ENCODE measurements at regions not wholly inside any gene's neighbourhood (a gene's known extent, or its start where the extent isn't known, plus 50 kb on each side); places are given as distances from the start of the nearest gene placed in this dataset.

DNA sequence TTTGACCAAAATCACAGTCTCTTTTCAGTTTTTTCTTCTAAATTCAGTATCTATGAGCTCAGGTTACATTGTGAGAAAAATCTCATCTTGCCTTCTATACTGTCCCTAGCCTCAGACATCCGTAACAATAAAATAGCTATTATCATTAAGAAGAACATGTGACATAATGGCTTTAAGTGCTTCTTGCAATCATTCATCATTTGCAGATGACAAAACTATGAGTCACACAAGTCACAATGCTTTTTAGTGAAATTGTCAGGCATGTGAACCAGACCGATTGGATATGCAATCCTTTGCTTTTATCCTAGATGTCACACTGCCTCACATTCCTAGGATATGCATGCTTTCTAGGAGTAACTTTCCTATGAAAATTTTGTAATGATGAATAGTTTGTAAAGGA is 313.1 kb downstream of the SLC6A15 start:
- H3K36me3 ChIP-seq, result no peaks in the 10 kb centered on the region
- H3K4me1 ChIP-seq, result no peaks in the 10 kb centered on the region
- no peaks in the 10 kb centered on the region for H4K20me1 ChIP-seq
- no peak overlapping the region for H3K4me2 ChIP-seq
- no peak overlapping the region for H3K27ac ChIP-seq
- no peak overlapping the region for H3K4me3 ChIP-seq
- H3K9ac ChIP-seq, result no peak overlapping the region
- no peak for TF ChIP-seq Cebpa-rat (IDR thresholded peaks at IDR 0.05)
- H3K27me3 ChIP-seq, result no peaks in the 10 kb centered on the region
- H3K9me3 ChIP-seq (replicated peaks in 1 of 11), result no peaks in the 10 kb centered on the region

DNA sequence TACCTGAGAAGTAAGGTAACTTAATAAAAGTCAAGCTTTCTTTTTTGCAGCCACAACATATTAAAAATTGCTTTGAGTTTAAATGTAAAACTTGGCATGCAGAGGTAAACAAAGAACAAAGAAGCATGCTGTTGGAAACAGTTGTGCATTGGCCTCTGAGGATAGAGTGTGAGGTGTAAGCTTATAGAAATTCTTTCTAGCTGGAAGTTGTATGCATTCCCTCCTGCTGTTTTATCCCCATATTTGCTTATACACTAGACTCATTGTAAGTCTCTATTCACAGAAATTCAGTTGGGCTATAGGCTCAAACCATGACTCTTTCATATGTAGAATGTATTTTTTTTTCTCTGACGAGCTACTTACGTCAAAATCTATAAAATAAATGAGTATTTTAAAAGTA is 316.3 kb downstream of the SLC6A15 start:
- Histone ChIP-seq H3K36me3 (no peaks in the 10 kb centered on the region), H4K20me1 (no peaks in the 10 kb centered on the region), H3K9me3 (replicated peaks in 1 of 11) (no peaks in the 10 kb centered on the region), H3K9ac (no peak overlapping the region), H3K4me1 (no peaks in the 10 kb centered on the region), H3K4me3 (no peak overlapping the region), H3K27ac (no peak overlapping the region), H3K4me2 (no peak overlapping the region), H3K27me3 (no peaks in the 10 kb centered on the region)
- no peak for TF ChIP-seq Cebpa-rat (IDR thresholded peaks at IDR 0.05)

DNA sequence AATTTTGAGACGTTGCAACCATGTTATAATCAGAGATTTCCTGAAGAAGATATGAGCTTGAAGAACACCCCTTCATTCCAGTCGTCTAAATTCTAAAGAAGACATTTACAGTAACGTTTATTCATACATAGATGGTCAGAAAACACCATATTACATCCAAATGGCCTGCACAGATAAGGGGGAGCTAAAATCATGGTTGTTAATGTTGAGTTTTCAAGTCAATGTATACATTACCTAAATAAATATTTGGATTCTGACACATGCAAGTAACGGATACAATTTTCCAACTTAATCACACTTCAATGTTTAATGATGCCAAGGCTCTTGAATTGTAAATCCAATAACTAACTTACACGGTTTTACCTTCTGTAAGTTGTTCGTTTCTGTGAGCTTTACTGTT is 318.4 kb downstream of the SLC6A15 start:
- Histone ChIP-seq H3K27me3 (no peaks in the 10 kb centered on the region), H4K20me1 (no peaks in the 10 kb centered on the region), H3K4me2 (no peak overlapping the region), H3K9ac (no peak overlapping the region), H3K9me3 (replicated peaks in 1 of 11) (no peaks in the 10 kb centered on the region), H3K4me1 (peaks cover 0 to 3% (median 0%) of the 10 kb centered on the region in 10 experiments; a peak in 1 of 20 replicates), H3K27ac (no peak overlapping the region), H3K36me3 (no peaks in the 10 kb centered on the region), H3K4me3 (no peak overlapping the region)
- TF ChIP-seq Cebpa-rat (IDR thresholded peaks at IDR 0.05), result no peak

DNA sequence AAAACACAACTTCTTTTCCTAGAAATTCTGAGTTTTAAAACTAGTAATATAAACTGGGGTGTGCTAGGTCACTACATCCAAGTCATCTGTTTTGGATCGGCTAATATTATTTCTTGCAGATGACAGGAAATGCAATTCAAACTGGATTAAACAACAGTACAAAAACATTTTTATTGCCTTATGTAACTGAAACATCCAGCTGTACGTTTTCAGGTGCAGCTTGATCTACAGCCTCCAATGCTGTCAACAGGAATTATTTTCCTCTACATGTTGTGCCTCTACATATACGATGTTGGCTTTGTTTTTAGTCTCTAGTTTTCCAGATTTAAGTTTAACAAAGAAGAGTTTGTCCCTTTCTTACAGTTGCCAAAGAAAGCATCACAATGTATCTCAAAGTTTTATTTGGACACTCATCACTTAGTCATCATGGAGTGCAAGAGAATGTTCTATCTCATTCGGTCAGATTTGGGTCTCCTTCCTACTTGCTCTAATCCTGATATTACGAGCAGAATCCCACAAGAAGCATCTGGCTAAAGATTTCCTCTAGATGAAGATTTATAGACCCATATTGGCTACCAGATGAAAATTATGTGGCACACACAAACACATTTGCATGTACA is 326.7 kb downstream of the SLC6A15 start:
- peaks cover 0 to 6% (median 0%) of the 10 kb centered on the region in 10 experiments; a peak in 1 of 20 replicates for H3K4me1 ChIP-seq
- no peaks in the 10 kb centered on the region for H3K9me3 ChIP-seq (replicated peaks in 1 of 11)
- H3K27ac ChIP-seq, result no peak overlapping the region
- no peak for TF ChIP-seq Cebpa-rat (IDR thresholded peaks at IDR 0.05)
- H3K4me2 ChIP-seq, result no peak overlapping the region
- no peaks in the 10 kb centered on the region for H3K36me3 ChIP-seq
- no peaks in the 10 kb centered on the region for H3K27me3 ChIP-seq
- no peak overlapping the region for H3K9ac ChIP-seq
- no peaks in the 10 kb centered on the region for H4K20me1 ChIP-seq
- no peak overlapping the region for H3K4me3 ChIP-seq

GRCh38 chr12:84572196-84572595 is 340.4 kb downstream of the SLC6A15 start:
- TF ChIP-seq Cebpa-rat (IDR thresholded peaks at IDR 0.05), result no peak
- no peaks in the 10 kb centered on the region for H3K27me3 ChIP-seq

GRCh38 chr12:84562331-84562730 is 350.3 kb downstream of the SLC6A15 start:
- H3K9me3 ChIP-seq (replicated peaks in 1 of 11), result 0 out of 22 replicates have a peak, but pooled peaks cover 0 to 3% (median 0%) of the 10 kb centered on the region in 11 experiments
- H3K27ac ChIP-seq, result no peak overlapping the region
- H3K9ac ChIP-seq, result no peak overlapping the region
- no peak for TF ChIP-seq Cebpa-rat (IDR thresholded peaks at IDR 0.05)
- no peak overlapping the region for H3K4me3 ChIP-seq
- H3K4me1 ChIP-seq, result peaks cover 0 to 4% (median 0%) of the 10 kb centered on the region in 10 experiments; a peak in 4 of 20 replicates
- H3K4me2 ChIP-seq, result no peak overlapping the region
- H3K36me3 ChIP-seq, result no peaks in the 10 kb centered on the region
- H4K20me1 ChIP-seq, result no peaks in the 10 kb centered on the region
- H3K27me3 ChIP-seq, result no peaks in the 10 kb centered on the region

More at GRCh38 chr12:84572196-84572595, 340.4 kb downstream of the SLC6A15 start:
- H3K9ac ChIP-seq, result no peak overlapping the region
- no peaks in the 10 kb centered on the region for H3K4me1 ChIP-seq
- H3K27ac ChIP-seq, result no peak overlapping the region
- H4K20me1 ChIP-seq, result no peaks in the 10 kb centered on the region
- H3K4me2 ChIP-seq, result no peak overlapping the region
- H3K4me3 ChIP-seq, result no peak overlapping the region
- no peaks in the 10 kb centered on the region for H3K9me3 ChIP-seq (replicated peaks in 1 of 11)
- H3K36me3 ChIP-seq, result no peaks in the 10 kb centered on the region

DNA sequence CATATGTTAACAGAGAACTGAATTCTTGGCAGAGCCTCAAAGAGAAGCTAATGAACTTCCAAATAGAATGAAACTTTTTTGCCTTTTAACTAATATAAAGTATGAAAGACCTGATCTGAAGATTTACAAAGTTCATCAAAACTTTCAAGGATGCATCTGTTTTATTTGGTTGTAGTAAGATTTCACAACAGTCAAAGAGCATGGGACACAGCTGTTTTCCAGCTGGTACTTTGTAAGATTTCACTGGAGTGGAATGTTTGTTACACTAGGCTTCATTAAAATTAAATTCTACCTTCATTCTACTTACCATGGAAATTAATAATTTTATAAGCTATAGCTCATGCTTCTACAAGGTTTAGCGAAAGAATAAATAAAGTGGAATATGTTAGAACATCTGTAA is 351.2 kb downstream of the SLC6A15 start:
- Histone ChIP-seq H3K27me3 (no peaks in the 10 kb centered on the region), H3K4me3 (no peak overlapping the region), H3K4me1 (peaks cover 0 to 4% (median 0%) of the 10 kb centered on the region in 10 experiments; a peak in 4 of 20 replicates), H4K20me1 (no peaks in the 10 kb centered on the region), H3K9ac (no peak overlapping the region), H3K36me3 (no peaks in the 10 kb centered on the region), H3K27ac (no peak overlapping the region), H3K9me3 (replicated peaks in 1 of 11) (0 out of 22 replicates have a peak, but pooled peaks cover 0 to 3% (median 0%) of the 10 kb centered on the region in 11 experiments), H3K4me2 (no peak overlapping the region)
- TF ChIP-seq Cebpa-rat (IDR thresholded peaks at IDR 0.05), result no peak

DNA sequence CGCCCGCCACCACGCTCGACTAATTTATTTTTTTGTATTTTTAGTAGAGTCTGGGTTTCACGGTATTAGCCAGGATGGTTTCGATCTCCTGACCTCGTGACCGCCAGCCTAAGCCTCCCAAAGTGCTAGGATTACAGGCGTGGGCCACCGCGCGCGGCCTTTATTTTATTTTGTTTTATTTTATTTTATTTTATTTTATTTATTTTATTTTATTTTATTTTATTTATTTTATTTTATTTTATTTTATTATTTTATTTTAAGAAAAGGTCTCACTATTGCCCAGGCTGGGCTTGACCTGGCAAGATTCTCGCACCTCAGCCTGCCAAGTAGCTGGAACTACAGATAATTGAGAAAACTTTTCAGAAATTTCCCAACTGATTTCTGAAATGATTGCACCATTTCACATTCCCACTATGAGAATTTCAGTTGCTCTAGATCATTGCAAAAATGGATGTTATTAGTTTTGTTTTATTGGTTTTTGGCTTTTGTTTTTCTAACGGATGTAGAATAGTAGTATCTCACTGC is 358.3 kb downstream of the SLC6A15 start:
- H4K20me1 ChIP-seq, result no peaks in the 10 kb centered on the region
- H3K27ac ChIP-seq, result no peak overlapping the region
- no peak overlapping the region for H3K9ac ChIP-seq
- TF ChIP-seq Cebpa-rat (IDR thresholded peaks at IDR 0.05), result no peak
- H3K4me2 ChIP-seq, result no peak overlapping the region
- no peaks in the 10 kb centered on the region for H3K9me3 ChIP-seq (replicated peaks in 1 of 11)
- no peaks in the 10 kb centered on the region for H3K27me3 ChIP-seq
- H3K4me3 ChIP-seq, result no peak overlapping the region
- H3K4me1 ChIP-seq, result no peaks in the 10 kb centered on the region
- H3K36me3 ChIP-seq, result no peaks in the 10 kb centered on the region

DNA sequence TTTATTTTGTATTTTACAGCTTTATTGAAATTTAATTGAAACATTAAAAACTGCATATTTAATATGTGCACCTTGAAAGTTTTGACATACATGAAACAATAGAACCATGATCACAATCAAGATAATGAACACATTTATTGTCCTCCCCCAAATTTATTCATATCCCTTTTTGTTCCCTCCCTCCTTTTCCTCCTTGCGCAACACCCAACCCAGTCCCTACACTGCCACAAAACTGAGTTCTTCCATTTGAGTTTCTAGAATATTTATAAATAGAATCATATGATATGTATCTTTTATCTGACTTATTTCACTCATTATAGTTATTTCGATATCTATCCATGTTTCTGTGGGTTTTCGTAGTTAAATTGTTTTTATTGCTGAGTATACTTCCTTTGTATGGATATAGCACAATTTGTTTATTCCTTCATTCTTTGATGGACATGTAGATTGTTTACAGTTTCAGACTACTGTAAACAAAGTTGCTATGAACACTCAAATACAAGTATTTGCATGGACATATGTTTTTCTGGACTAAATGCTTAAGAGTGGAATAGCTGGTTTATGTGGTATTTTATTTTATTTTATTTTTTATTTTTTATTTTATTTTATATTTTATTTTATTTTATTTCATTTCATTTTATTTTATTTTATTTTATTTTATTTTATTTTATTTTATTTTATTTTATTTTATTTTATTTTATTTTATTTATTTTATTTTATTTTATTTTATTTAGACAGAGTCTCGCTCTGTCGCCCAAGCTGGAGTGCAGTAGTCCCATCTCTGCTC is 359.1 kb downstream of the SLC6A15 start:
- Histone ChIP-seq H3K9me3 (replicated peaks in 1 of 11) (no peaks in the 10 kb centered on the region), H3K4me1 (no peaks in the 10 kb centered on the region), H3K27ac (no peak overlapping the region), H3K27me3 (no peaks in the 10 kb centered on the region), H3K4me2 (no peak overlapping the region), H4K20me1 (no peaks in the 10 kb centered on the region), H3K9ac (no peak overlapping the region), H3K36me3 (no peaks in the 10 kb centered on the region), H3K4me3 (no peak overlapping the region)
- TF ChIP-seq Cebpa-rat (IDR thresholded peaks at IDR 0.05), result peak in 2 of 11 experiments; percentile 25 to 44; a peak in 2 of 22 replicates
